Stimulated activated memory B cell treated with anti-CD40 and anti-IgM and Interleukin-4, amounts not matched to agents 10 μg/mL and 1 μg/mL and 100 μg/mL, for 72 hours (primary cell): ENCODE measurements at regions not wholly inside any gene's neighbourhood (a gene's known extent, or its start where the extent isn't known, plus 50 kb on each side); places are given as distances from the start of the nearest gene placed in this dataset.
A peak's percentile ranks its signal among the peaks of the same experiment; 100 is the strongest.
"Not testable (repeated sequence)": the region's sequence is repeated elsewhere in the genome, so short reads cannot be mapped to it uniquely, and the experiment has no call there.

Experiments
- ATAC-seq: fragments of 150-1000 bp; cut with Tn5 transposase; 2 replicates; pipeline ENCODE4 v1.10.0; 2021
- H3K27ac Mint-ChIP-seq: one replicate; pipeline ENCODE4 v1.8.0; 2022; ENCODE audit warnings: mild to moderate bottlenecking, mixed read lengths
- H3K27me3 Mint-ChIP-seq: one replicate; pipeline ENCODE4 v1.8.0; 2022; ENCODE audit warnings: mixed read lengths
- H3K36me3 Mint-ChIP-seq: one replicate; pipeline ENCODE4 v1.8.0; 2022; ENCODE audit warnings: mixed read lengths
- H3K4me1 Mint-ChIP-seq: one replicate; pipeline ENCODE4 v1.8.0; 2022; ENCODE audit warnings: mixed read lengths
- H3K4me3 Mint-ChIP-seq: one replicate; pipeline ENCODE4 v1.8.0; 2022; ENCODE audit warnings: mild to moderate bottlenecking, moderate library complexity, mixed read lengths
- H3K9me3 Mint-ChIP-seq: one replicate; pipeline ENCODE4 v1.8.0; 2022; ENCODE audit warnings: mixed read lengths

GRCh38 chr1:213507472-213508223 lies 456.6 kb downstream of the RPS6KC1 start:
- no peak overlapping the region for H3K27ac Mint-ChIP-seq
- H3K4me3 Mint-ChIP-seq, result no peak overlapping the region
- ATAC-seq, result no peak
- peaks cover 2% of the 10 kb centered on the region for H3K9me3 Mint-ChIP-seq
- H3K27me3 Mint-ChIP-seq, result no peaks in the 10 kb centered on the region
- no peaks in the 10 kb centered on the region for H3K4me1 Mint-ChIP-seq
- no peaks in the 10 kb centered on the region for H3K36me3 Mint-ChIP-seq

GRCh38 chr1:213511173-213511572 lies 460.1 kb downstream of the RPS6KC1 start:
- Mint-ChIP-seq H3K27me3 (no peaks in the 10 kb centered on the region), H3K9me3 (no peaks in the 10 kb centered on the region), H3K4me1 (no peaks in the 10 kb centered on the region), H3K4me3 (no peak overlapping the region), H3K36me3 (no peaks in the 10 kb centered on the region), H3K27ac (no peak overlapping the region)
- ATAC-seq, result peak; percentile 41

GRCh38 chr1:213512316-213512715 lies 461.3 kb downstream of the RPS6KC1 start:
- no peak for ATAC-seq
- Mint-ChIP-seq H3K4me3 (no peak overlapping the region), H3K9me3 (no peaks in the 10 kb centered on the region), H3K4me1 (no peaks in the 10 kb centered on the region), H3K36me3 (no peaks in the 10 kb centered on the region), H3K27ac (no peak overlapping the region), H3K27me3 (no peaks in the 10 kb centered on the region)

GRCh38 chr1:213513006-213513405 lies 462.0 kb downstream of the RPS6KC1 start:
- H3K9me3 Mint-ChIP-seq, result no peaks in the 10 kb centered on the region
- H3K4me3 Mint-ChIP-seq, result no peak overlapping the region
- H3K36me3 Mint-ChIP-seq, result no peaks in the 10 kb centered on the region
- no peak for ATAC-seq
- H3K4me1 Mint-ChIP-seq, result no peaks in the 10 kb centered on the region
- no peak overlapping the region for H3K27ac Mint-ChIP-seq
- H3K27me3 Mint-ChIP-seq, result no peaks in the 10 kb centered on the region

- H3K9me3 Mint-ChIP-seq, result not testable (repeated sequence)
Measured at GRCh38 chr1:213514408-213515179, 463.6 kb downstream of the RPS6KC1 start.

GRCh38 chr1:213519098-213519497 lies 468.1 kb downstream of the RPS6KC1 start:
- H3K9me3 Mint-ChIP-seq, result peaks cover 8% of the 10 kb centered on the region
- H3K4me1 Mint-ChIP-seq, result no peaks in the 10 kb centered on the region
- H3K27me3 Mint-ChIP-seq, result peaks cover 24% of the 10 kb centered on the region
- H3K27ac Mint-ChIP-seq, result no peak overlapping the region
- no peak overlapping the region for H3K4me3 Mint-ChIP-seq
- ATAC-seq, result no peak
- H3K36me3 Mint-ChIP-seq, result no peaks in the 10 kb centered on the region

More at GRCh38 chr1:213514408-213515179, 463.6 kb downstream of the RPS6KC1 start:
- H3K27ac Mint-ChIP-seq, ATAC-seq, H3K4me1 Mint-ChIP-seq, H3K4me3 Mint-ChIP-seq, H3K36me3 Mint-ChIP-seq: not testable (repeated sequence)
- peaks cover 15% of the 10 kb centered on the region for H3K27me3 Mint-ChIP-seq

- Mint-ChIP-seq H3K27ac (no peak overlapping the region), H3K27me3 (peaks cover 24% of the 10 kb centered on the region), H3K4me3 (no peak overlapping the region), H3K9me3 (peaks cover 8% of the 10 kb centered on the region), H3K4me1 (no peaks in the 10 kb centered on the region), H3K36me3 (no peaks in the 10 kb centered on the region)
- ATAC-seq, result no peak
Measured at GRCh38 chr1:213521206-213521605, 466.6 kb upstream of the PROX1 start.

- ATAC-seq, result no peak
- no peaks in the 10 kb centered on the region for H3K36me3 Mint-ChIP-seq
- H3K27me3 Mint-ChIP-seq, result peaks cover 16% of the 10 kb centered on the region
- no peaks in the 10 kb centered on the region for H3K4me1 Mint-ChIP-seq
- no peak overlapping the region for H3K27ac Mint-ChIP-seq
- H3K9me3 Mint-ChIP-seq, result peaks cover 5% of the 10 kb centered on the region
- H3K4me3 Mint-ChIP-seq, result no peak overlapping the region
Measured at GRCh38 chr1:213523781-213524398, 463.9 kb upstream of the PROX1 start.

- H3K4me3 Mint-ChIP-seq, result no peak overlapping the region
- peaks cover 3% of the 10 kb centered on the region for H3K9me3 Mint-ChIP-seq
- H3K27ac Mint-ChIP-seq, result no peak overlapping the region
- no peaks in the 10 kb centered on the region for H3K4me1 Mint-ChIP-seq
- no peak for ATAC-seq
- H3K36me3 Mint-ChIP-seq, result no peaks in the 10 kb centered on the region
- H3K27me3 Mint-ChIP-seq, result no peaks in the 10 kb centered on the region
Measured at GRCh38 chr1:213526306-213526705, 461.5 kb upstream of the PROX1 start.

GRCh38 chr1:213530611-213531320 lies 457.0 kb upstream of the PROX1 start:
- no peaks in the 10 kb centered on the region for H3K27me3 Mint-ChIP-seq
- H3K36me3 Mint-ChIP-seq, result no peaks in the 10 kb centered on the region
- no peak for ATAC-seq
- no peaks in the 10 kb centered on the region for H3K9me3 Mint-ChIP-seq
- no peak overlapping the region for H3K27ac Mint-ChIP-seq
- no peaks in the 10 kb centered on the region for H3K4me1 Mint-ChIP-seq
- no peak overlapping the region for H3K4me3 Mint-ChIP-seq

GRCh38 chr1:213531369-213532310 lies 456.1 kb upstream of the PROX1 start:
- H3K4me3 Mint-ChIP-seq, result no peak overlapping the region
- H3K9me3 Mint-ChIP-seq, result no peaks in the 10 kb centered on the region
- no peaks in the 10 kb centered on the region for H3K27me3 Mint-ChIP-seq
- no peaks in the 10 kb centered on the region for H3K4me1 Mint-ChIP-seq
- no peak overlapping the region for H3K27ac Mint-ChIP-seq
- no peak for ATAC-seq
- no peaks in the 10 kb centered on the region for H3K36me3 Mint-ChIP-seq

GRCh38 chr1:213533125-213533524 lies 454.6 kb upstream of the PROX1 start:
- H3K4me3 Mint-ChIP-seq, result no peak overlapping the region
- no peaks in the 10 kb centered on the region for H3K9me3 Mint-ChIP-seq
- no peak for ATAC-seq
- no peaks in the 10 kb centered on the region for H3K36me3 Mint-ChIP-seq
- H3K4me1 Mint-ChIP-seq, result no peaks in the 10 kb centered on the region
- H3K27me3 Mint-ChIP-seq, result no peaks in the 10 kb centered on the region
- no peak overlapping the region for H3K27ac Mint-ChIP-seq

GRCh38 chr1:213535679-213536078 lies 452.1 kb upstream of the PROX1 start:
- Mint-ChIP-seq H3K27ac (no peak overlapping the region), H3K27me3 (no peaks in the 10 kb centered on the region), H3K9me3 (no peaks in the 10 kb centered on the region), H3K4me1 (no peaks in the 10 kb centered on the region), H3K36me3 (no peaks in the 10 kb centered on the region), H3K4me3 (no peak overlapping the region)
- ATAC-seq, result no peak

GRCh38 chr1:213538251-213538650 lies 449.5 kb upstream of the PROX1 start:
- no peaks in the 10 kb centered on the region for H3K9me3 Mint-ChIP-seq
- no peaks in the 10 kb centered on the region for H3K4me1 Mint-ChIP-seq
- no peak for ATAC-seq
- no peaks in the 10 kb centered on the region for H3K27me3 Mint-ChIP-seq
- H3K27ac Mint-ChIP-seq, result no peak overlapping the region
- no peak overlapping the region for H3K4me3 Mint-ChIP-seq
- no peaks in the 10 kb centered on the region for H3K36me3 Mint-ChIP-seq
